ENCODE measurements at regions not wholly inside any gene's neighbourhood (a gene's known extent, or its start where the extent isn't known, plus 50 kb on each side); places are given as distances from the start of the nearest gene placed in this dataset.

- CTCF ChIA-PET, result no interaction called here
- DNase-seq (ENCODE audit: low read depth, low spot score), result no peak
- TF ChIP-seq, protein P1, sequence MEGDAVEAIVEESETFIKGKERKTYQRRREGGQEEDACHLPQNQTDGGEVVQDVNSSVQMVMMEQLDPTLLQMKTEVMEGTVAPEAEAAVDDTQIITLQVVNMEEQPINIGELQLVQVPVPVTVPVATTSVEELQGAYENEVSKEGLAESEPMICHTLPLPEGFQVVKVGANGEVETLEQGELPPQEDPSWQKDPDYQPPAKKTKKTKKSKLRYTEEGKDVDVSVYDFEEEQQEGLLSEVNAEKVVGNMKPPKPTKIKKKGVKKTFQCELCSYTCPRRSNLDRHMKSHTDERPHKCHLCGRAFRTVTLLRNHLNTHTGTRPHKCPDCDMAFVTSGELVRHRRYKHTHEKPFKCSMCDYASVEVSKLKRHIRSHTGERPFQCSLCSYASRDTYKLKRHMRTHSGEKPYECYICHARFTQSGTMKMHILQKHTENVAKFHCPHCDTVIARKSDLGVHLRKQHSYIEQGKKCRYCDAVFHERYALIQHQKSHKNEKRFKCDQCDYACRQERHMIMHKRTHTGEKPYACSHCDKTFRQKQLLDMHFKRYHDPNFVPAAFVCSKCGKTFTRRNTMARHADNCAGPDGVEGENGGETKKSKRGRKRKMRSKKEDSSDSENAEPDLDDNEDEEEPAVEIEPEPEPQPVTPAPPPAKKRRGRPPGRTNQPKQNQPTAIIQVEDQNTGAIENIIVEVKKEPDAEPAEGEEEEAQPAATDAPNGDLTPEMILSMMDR (IDR thresholded peaks at IDR 0.05; ENCODE audit: insufficient read depth, low read length, missing control alignments), result no peak
- POLR2A ChIA-PET, result no interaction called here
- H3K4me3 ChIP-seq (ENCODE audit: low read depth, low read length), result no peak overlapping the region
Observed at GRCh38 chr9:106400170-106400569, 462.8 kb upstream of the ZNF462 start.

DNA sequence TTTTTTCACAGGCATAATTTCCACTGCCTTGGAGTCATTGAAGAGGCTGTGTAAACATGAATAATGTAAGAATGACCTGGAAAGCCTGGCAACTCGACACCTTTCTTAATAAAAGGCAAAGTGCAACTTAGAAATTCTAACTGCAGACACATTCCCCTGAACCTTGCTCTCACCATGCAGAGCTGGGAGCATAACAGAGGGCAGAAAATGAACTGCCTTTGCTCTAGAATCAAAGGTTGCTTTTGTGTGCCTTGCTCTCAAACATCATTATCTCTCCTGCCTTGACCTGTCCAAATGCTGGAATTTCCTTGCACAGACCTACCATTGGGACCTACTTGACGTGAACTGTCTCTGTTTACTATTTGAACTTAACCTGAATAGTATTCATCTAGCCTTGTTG is 462.0 kb upstream of the ZNF462 start:
- CTCF ChIA-PET, result no interaction called here
- POLR2A ChIA-PET, result no interaction called here
- TF ChIP-seq, protein P1 (IDR thresholded peaks at IDR 0.05; ENCODE audit: insufficient read depth, low read length, missing control alignments), result no peak
- no peak overlapping the region for H3K4me3 ChIP-seq (ENCODE audit: low read depth, low read length)
- DNase-seq (ENCODE audit: low read depth, low spot score), result no peak

DNA sequence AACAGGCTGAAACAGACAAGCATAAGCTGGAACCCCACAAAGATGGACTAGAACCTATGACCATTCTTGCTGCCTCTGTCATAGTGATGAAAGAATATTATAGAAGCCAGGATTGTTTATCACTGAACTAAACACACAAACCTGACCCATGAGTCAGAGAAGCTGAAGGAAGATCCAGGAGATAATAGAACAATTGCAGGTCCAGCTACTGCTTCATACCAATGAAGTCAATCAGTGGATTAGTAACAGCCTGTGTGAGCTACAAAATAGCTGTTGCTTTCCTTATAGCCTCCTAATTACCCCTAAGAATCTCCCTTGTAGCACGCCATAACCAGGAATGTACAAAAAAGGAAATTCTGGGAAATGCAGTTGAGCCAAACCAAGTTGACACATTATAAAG is 459.9 kb upstream of the ZNF462 start:
- peak; percentile 57 for DNase-seq (ENCODE audit: low read depth, low spot score)
- POLR2A ChIA-PET, result no interaction called here

DNA sequence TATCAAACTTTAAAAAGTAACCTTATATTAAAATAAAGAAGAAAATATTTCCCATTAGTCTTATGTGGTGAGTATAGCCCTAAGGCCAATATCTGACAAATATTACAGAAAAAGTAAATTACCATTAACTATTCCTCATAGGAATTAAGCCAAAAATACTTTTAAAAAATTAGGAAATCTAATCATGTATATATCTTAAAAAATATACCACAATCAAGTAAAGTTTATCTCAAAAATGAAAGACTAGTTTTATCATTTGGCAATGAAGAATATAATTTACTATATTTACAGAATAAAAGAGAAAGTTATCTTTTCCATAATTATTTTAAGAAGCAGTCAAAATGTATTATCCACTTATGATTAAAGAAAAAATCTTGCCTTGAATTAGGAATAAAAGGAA is 458.8 kb upstream of the ZNF462 start:
- TF ChIP-seq, protein P1 (IDR thresholded peaks at IDR 0.05; ENCODE audit: insufficient read depth, low read length, missing control alignments), result no peak
- no peak for DNase-seq (ENCODE audit: low read depth, low spot score)
- CTCF ChIA-PET, result no interaction called here
- H3K4me3 ChIP-seq (ENCODE audit: low read depth, low read length), result no peak overlapping the region
- POLR2A ChIA-PET, result no interaction called here

More for the DNA sequence above, 459.9 kb upstream of the ZNF462 start:
- no peak overlapping the region for H3K4me3 ChIP-seq (ENCODE audit: low read depth, low read length)
- TF ChIP-seq, protein P1 (IDR thresholded peaks at IDR 0.05; ENCODE audit: insufficient read depth, low read length, missing control alignments), result no peak
- CTCF ChIA-PET, result no interaction called here

- no peak for DNase-seq (ENCODE audit: low read depth, low spot score)
- TF ChIP-seq, protein P1 (IDR thresholded peaks at IDR 0.05; ENCODE audit: insufficient read depth, low read length, missing control alignments), result no peak
- no peak overlapping the region for H3K4me3 ChIP-seq (ENCODE audit: low read depth, low read length)
- ChIA-PET POLR2A (no interaction called here), CTCF (no interaction called here)
Observed at GRCh38 chr9:106405871-106406435, 457.0 kb upstream of the ZNF462 start.

DNA sequence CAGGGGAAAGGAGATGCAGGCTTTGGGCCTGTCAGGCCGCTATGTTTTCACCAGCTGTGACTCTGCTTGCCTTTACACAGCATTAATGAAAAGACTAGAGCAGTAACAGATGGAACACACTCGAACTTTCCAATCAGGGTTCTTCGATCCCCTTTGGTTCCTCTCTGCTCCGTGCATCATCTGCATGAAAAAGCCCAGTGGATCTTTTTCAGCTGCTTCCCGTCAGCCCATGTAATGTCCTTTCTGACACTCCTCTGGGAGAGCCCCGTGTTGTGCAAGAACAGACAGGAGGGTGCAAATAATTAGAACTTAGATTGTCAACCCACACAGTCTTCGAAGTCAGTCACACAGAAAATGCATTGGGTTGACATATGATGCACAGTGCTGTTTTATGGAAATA is 448.9 kb upstream of the ZNF462 start:
- TF ChIP-seq, protein P1 (IDR thresholded peaks at IDR 0.05; ENCODE audit: insufficient read depth, low read length, missing control alignments), result no peak
- DNase-seq (ENCODE audit: low read depth, low spot score), result no peak
- H3K4me3 ChIP-seq (ENCODE audit: low read depth, low read length), result no peak overlapping the region
- ChIA-PET POLR2A (no interaction called here), CTCF (no interaction called here)
